Keratinocyte (primary cell): ENCODE measurements at regions not wholly inside any gene's neighbourhood (a gene's known extent, or its start where the extent isn't known, plus 50 kb on each side); places are given as distances from the start of the nearest gene placed in this dataset.

Experiments
- DNase-seq: peaks from one replicate; pipeline ENCODE4 v3.0.0-alpha.2; 2011; ENCODE audit warnings: low read depth, missing footprints, low spot score
- FAIRE-seq: peaks from 2 replicates; lab custom pipeline; 2011; peaks lifted over from hg19 to GRCh38; lab: Jason Lieb, UNC
- H2AFZ ChIP-seq: 2 replicates; pipeline ENCODE4 v1.6.0; 2012; ENCODE audit warnings: low read length, control low read depth, inconsistent platforms; ENCODE audit not compliant: control insufficient read depth
- H3K27ac ChIP-seq: 2 replicates; pipeline ENCODE4 v1.5.1; 2011; ENCODE audit warnings: low read length; ENCODE audit not compliant: control insufficient read depth, insufficient read depth
- H3K27me3 ChIP-seq: 3 replicates; pipeline ENCODE4 v1.6.0; 2011; ENCODE audit warnings: low read length; ENCODE audit not compliant: control insufficient read depth, insufficient read depth; ENCODE audit errors: extremely low read depth
- H3K36me3 ChIP-seq, 2 experiments: 2 replicates in 1 of 2; 3 replicates in 1 of 2; pipeline ENCODE4 v1.5.1; 2011; ENCODE audit warnings: low read length in 2 of 2, mild to moderate bottlenecking in 1 of 2; ENCODE audit not compliant: control insufficient read depth in 2 of 2, insufficient read depth in 2 of 2; ENCODE audit errors: extremely low read depth in 1 of 2
- H3K4me1 ChIP-seq: 3 replicates; pipeline ENCODE4 v1.5.1; 2011; ENCODE audit warnings: low read length; ENCODE audit not compliant: control insufficient read depth, insufficient read depth; ENCODE audit errors: extremely low read depth
- H3K4me2 ChIP-seq: 3 replicates; pipeline ENCODE4 v1.6.0; 2011; ENCODE audit warnings: low read depth, low read length; ENCODE audit not compliant: control insufficient read depth, insufficient read depth; ENCODE audit errors: extremely low read depth
- H3K4me3 ChIP-seq, 3 experiments: fragments of 200-600 bp in 1 of 3; sonication (generic) in 1 of 3; 2 replicates in 2 of 3; 3 replicates in 1 of 3; pipeline ENCODE4 v1.5.1; 2011 to 2016; ENCODE audit warnings: low read length in 3 of 3, mild to moderate bottlenecking in 3 of 3, control low read depth in 2 of 3, inconsistent platforms in 1 of 3, low read depth in 1 of 3, mixed read lengths in 1 of 3, mixed run types in 1 of 3, moderate library complexity in 1 of 3; ENCODE audit not compliant: control insufficient read depth in 2 of 3, insufficient read depth in 2 of 3; ENCODE audit errors: extremely low read depth in 1 of 3
- H3K79me2 ChIP-seq: 2 replicates; pipeline ENCODE4 v1.6.0; 2012; ENCODE audit warnings: low read length; ENCODE audit not compliant: control insufficient read depth, insufficient read depth
- H3K9ac ChIP-seq: 3 replicates; pipeline ENCODE4 v1.6.0; 2011; ENCODE audit warnings: low read length; ENCODE audit not compliant: control insufficient read depth, insufficient read depth; ENCODE audit errors: extremely low read depth
- H3K9me1 ChIP-seq: 3 replicates; pipeline ENCODE4 v1.6.0; 2011; ENCODE audit warnings: low read length; ENCODE audit not compliant: control insufficient read depth, insufficient read depth; ENCODE audit errors: extremely low read depth
- H3K9me3 ChIP-seq: 2 replicates; pipeline ENCODE4 v1.5.1; 2012; ENCODE audit warnings: low read depth, low read length; ENCODE audit not compliant: control insufficient read depth
- H4K20me1 ChIP-seq: 3 replicates; pipeline ENCODE4 v1.6.0; 2011; ENCODE audit warnings: low read length; ENCODE audit not compliant: control insufficient read depth, insufficient read depth; ENCODE audit errors: extremely low read depth
- EZH2 ChIP-seq: IDR thresholded peaks from one replicate; pipeline ENCODE4 v1.6.1; 2012; ENCODE audit warnings: inconsistent platforms, mild to moderate bottlenecking, low read length, moderate library complexity
- dilution Hi-C: fragments of 300-500 bp; cut with MboI; formaldehyde crosslinking; loops from one replicate; pipeline ENCODE4 v1.7.0; 2020; ENCODE audit warnings: low sequenced_read_pairs; ENCODE audit not compliant: extremely low pct_ligation_motif_present
- TF ChIP-seq, protein P1 (sequence below), 3 experiments: IDR thresholded peaks in 1 of 3; conservative IDR thresholded peaks in 1 of 3; optimal IDR thresholded peaks in 1 of 3; 2 replicates in 2 of 3; 3 replicates in 1 of 3; pipeline versions ENCODE3 to v1.5.1; 2011; ENCODE audit warnings: low read length in 3 of 3, mild to moderate bottlenecking in 3 of 3, moderate library complexity in 2 of 3, control low read depth in 1 of 3, inconsistent platforms in 1 of 3; ENCODE audit not compliant: insufficient read depth in 2 of 3; ENCODE audit errors: extremely low read depth in 1 of 3

- Histone ChIP-seq H3K4me2 (no peak overlapping the region), H3K27ac (no peak overlapping the region), H3K4me1 (no peaks in the 10 kb centered on the region), H4K20me1 (no peaks in the 10 kb centered on the region), H3K36me3 (no peaks in the 10 kb centered on the region), H3K4me3 (no peak overlapping the region), H3K9me1 (no peaks in the 10 kb centered on the region), H3K9me3 (peaks cover 4% of the 10 kb centered on the region), H2AFZ (no peak overlapping the region), H3K9ac (no peak overlapping the region), H3K27me3 (no peaks in the 10 kb centered on the region), H3K79me2 (no peaks in the 10 kb centered on the region)
- DNase-seq (no peak), FAIRE-seq (no peak)
- dilution Hi-C loops: no loop called here
- TF ChIP-seq EZH2: no peak
- TF ChIP-seq, protein P1, sequence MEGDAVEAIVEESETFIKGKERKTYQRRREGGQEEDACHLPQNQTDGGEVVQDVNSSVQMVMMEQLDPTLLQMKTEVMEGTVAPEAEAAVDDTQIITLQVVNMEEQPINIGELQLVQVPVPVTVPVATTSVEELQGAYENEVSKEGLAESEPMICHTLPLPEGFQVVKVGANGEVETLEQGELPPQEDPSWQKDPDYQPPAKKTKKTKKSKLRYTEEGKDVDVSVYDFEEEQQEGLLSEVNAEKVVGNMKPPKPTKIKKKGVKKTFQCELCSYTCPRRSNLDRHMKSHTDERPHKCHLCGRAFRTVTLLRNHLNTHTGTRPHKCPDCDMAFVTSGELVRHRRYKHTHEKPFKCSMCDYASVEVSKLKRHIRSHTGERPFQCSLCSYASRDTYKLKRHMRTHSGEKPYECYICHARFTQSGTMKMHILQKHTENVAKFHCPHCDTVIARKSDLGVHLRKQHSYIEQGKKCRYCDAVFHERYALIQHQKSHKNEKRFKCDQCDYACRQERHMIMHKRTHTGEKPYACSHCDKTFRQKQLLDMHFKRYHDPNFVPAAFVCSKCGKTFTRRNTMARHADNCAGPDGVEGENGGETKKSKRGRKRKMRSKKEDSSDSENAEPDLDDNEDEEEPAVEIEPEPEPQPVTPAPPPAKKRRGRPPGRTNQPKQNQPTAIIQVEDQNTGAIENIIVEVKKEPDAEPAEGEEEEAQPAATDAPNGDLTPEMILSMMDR (optimal IDR thresholded peaks at IDR 0.05 in 1 of 3, IDR thresholded peaks at IDR 0.05 in 1 of 3, conservative IDR thresholded peaks at IDR 0.05 in 1 of 3; ENCODE audit: extremely low read depth in 1 of 3, insufficient read depth in 2 of 3, low read length in 3 of 3): no peak
Measured at GRCh38 chr2:226017537-226017936, 618.0 kb downstream of the NYAP2 start.

DNA sequence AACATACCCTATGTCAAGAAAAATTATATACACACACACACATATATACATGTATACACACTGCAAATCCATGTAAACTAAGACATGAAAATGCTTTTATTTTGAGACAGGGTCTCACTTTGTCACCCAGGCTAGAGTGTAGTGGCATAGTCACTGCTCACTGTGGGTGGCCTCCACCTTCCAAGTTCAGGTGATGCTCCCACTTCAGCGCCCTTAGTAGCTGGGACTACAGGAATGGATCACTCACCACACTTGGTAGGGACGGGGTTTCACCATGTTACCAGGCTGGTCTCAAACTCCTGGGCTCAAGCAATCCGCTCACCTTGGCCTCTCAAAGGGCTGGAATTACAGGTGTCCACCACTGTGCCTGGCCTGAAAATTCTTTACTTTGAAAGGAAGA is 617.6 kb downstream of the NYAP2 start:
- FAIRE-seq (no peak), DNase-seq (no peak)
- no peak for TF ChIP-seq EZH2
- TF ChIP-seq, protein P1 (optimal IDR thresholded peaks at IDR 0.05 in 1 of 3, IDR thresholded peaks at IDR 0.05 in 1 of 3, conservative IDR thresholded peaks at IDR 0.05 in 1 of 3; ENCODE audit: extremely low read depth in 1 of 3, insufficient read depth in 2 of 3, low read length in 3 of 3): no peak

More for the DNA sequence above, 617.6 kb downstream of the NYAP2 start:
- Histone ChIP-seq H4K20me1 (no peaks in the 10 kb centered on the region), H3K9me1 (no peaks in the 10 kb centered on the region), H3K4me1 (no peaks in the 10 kb centered on the region), H3K4me3 (no peak overlapping the region), H3K9me3 (peaks cover 4% of the 10 kb centered on the region), H3K79me2 (no peaks in the 10 kb centered on the region), H3K27me3 (no peaks in the 10 kb centered on the region), H3K4me2 (no peak overlapping the region), H3K36me3 (no peaks in the 10 kb centered on the region), H2AFZ (no peak overlapping the region), H3K27ac (no peak overlapping the region), H3K9ac (no peak overlapping the region)
- dilution Hi-C loops: no loop called here
